ENCODE measurements at regions not wholly inside any gene's neighbourhood (a gene's known extent, or its start where the extent isn't known, plus 50 kb on each side); places are given as distances from the start of the nearest gene placed in this dataset.

DNA sequence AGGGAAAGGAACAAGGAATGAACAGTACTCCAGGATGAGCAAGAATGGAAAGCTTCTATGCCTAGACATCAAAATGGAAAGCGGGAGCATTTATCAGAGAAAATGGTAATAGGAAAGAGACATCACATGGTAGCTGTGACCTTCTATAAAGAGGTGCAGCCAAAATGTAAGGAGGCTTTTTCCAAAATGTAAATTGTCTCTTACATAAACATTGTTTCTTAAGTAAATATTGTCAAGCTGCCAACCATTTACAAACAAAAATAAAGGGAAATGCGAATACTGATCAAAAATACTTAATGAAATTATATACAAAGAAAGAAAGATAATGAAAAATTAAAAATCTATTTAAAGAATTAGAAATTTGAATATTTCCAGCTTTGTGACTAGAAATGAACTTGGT, 55.0 kb upstream of the RASGEF1B start:
- TF ChIP-seq, protein P1, sequence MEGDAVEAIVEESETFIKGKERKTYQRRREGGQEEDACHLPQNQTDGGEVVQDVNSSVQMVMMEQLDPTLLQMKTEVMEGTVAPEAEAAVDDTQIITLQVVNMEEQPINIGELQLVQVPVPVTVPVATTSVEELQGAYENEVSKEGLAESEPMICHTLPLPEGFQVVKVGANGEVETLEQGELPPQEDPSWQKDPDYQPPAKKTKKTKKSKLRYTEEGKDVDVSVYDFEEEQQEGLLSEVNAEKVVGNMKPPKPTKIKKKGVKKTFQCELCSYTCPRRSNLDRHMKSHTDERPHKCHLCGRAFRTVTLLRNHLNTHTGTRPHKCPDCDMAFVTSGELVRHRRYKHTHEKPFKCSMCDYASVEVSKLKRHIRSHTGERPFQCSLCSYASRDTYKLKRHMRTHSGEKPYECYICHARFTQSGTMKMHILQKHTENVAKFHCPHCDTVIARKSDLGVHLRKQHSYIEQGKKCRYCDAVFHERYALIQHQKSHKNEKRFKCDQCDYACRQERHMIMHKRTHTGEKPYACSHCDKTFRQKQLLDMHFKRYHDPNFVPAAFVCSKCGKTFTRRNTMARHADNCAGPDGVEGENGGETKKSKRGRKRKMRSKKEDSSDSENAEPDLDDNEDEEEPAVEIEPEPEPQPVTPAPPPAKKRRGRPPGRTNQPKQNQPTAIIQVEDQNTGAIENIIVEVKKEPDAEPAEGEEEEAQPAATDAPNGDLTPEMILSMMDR (conservative IDR thresholded peaks at IDR 0.05): no peak
- no peak overlapping the region for H3K27ac ChIP-seq

- H3K27ac ChIP-seq: no peak overlapping the region
Measured at GRCh38 chr4:81523672-81524327, 52.1 kb upstream of the RASGEF1B start.

DNA sequence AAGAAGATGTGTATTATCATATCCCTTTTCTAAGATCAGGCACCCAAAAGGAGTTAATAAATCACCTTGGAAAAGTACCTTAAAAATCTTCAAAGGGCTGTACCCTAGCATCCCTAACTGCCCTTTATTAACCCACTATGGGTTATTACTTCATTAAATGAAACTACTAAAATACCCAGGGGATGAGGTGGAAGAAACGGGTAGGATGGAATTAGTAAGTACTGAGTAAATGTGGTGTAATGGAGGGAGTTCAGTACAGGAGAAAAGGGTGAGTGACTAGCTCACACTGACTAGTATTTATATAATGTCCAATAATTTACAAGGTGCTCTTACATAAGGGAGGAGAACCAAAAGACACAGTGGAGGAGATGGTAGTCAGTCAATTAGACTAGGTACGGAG, 51.0 kb upstream of the RASGEF1B start:
- TF ChIP-seq, protein P1 (conservative IDR thresholded peaks at IDR 0.05): no peak
- H3K27ac ChIP-seq: no peak overlapping the region

More at GRCh38 chr4:81523672-81524327, 52.1 kb upstream of the RASGEF1B start:
- TF ChIP-seq, protein P1 (conservative IDR thresholded peaks at IDR 0.05): no peak

GRCh38 chr4:81521708-81522107, 50.0 kb upstream of the RASGEF1B start:
- TF ChIP-seq, protein P1 (conservative IDR thresholded peaks at IDR 0.05): no peak
- no peak overlapping the region for H3K27ac ChIP-seq

Data from VCaP (cell line).